Hepatocyte (in vitro differentiated cells): ENCODE measurements at regions not wholly inside any gene's neighbourhood (a gene's known extent, or its start where the extent isn't known, plus 50 kb on each side); places are given as distances from the start of the nearest gene placed in this dataset.

ENCODE experiments used
- DNase-seq: peaks from one replicate; pipeline ENCODE4 v3.0.0-alpha.2; 2016; ENCODE audit warnings: low spot score
- H2AFZ ChIP-seq: fragments of 200-600 bp; sonication (generic); 2 replicates; pipeline ENCODE4 v1.6.0; 2016; ENCODE audit warnings: antibody characterized with exemption, mild to moderate bottlenecking
- H3K27ac ChIP-seq: fragments of 200-600 bp; sonication (generic); 2 replicates; pipeline ENCODE4 v1.5.1; 2016; ENCODE audit warnings: mild to moderate bottlenecking
- H3K27me3 ChIP-seq: fragments of 200-600 bp; sonication (generic); 2 replicates; pipeline ENCODE4 v1.6.1; 2016
- H3K36me3 ChIP-seq: fragments of 200-600 bp; sonication (generic); replicated peaks from 2 replicates; pipeline ENCODE4 v1.5.1; 2016; ENCODE audit warnings: low read depth; ENCODE audit not compliant: insufficient read depth
- H3K4me1 ChIP-seq: fragments of 200-600 bp; sonication (generic); 2 replicates; pipeline ENCODE4 v1.5.1; 2016; ENCODE audit warnings: mild to moderate bottlenecking, moderate library complexity; ENCODE audit not compliant: insufficient read depth
- H3K4me2 ChIP-seq: fragments of 200-600 bp; sonication (generic); 2 replicates; pipeline ENCODE4 v1.6.0; 2016
- H3K4me3 ChIP-seq: fragments of 200-600 bp; sonication (generic); 2 replicates; pipeline ENCODE4 v1.5.1; 2016; ENCODE audit warnings: mild to moderate bottlenecking
- H3K79me2 ChIP-seq: fragments of 200-600 bp; sonication (generic); 2 replicates; pipeline ENCODE4 v1.6.0; 2017; ENCODE audit warnings: mild to moderate bottlenecking
- H3K9me2 ChIP-seq: fragments of 200-600 bp; sonication (generic); replicated peaks from 2 replicates; pipeline ENCODE4 v1.6.0; 2017; ENCODE audit warnings: mild to moderate bottlenecking; ENCODE audit not compliant: insufficient read depth
- H3K9me3 ChIP-seq: fragments of 200-600 bp; sonication (generic); 2 replicates; pipeline ENCODE4 v1.5.1; 2016; ENCODE audit warnings: low read depth, mild to moderate bottlenecking
- H4K20me1 ChIP-seq: fragments of 200-600 bp; sonication (generic); 2 replicates; pipeline ENCODE4 v1.6.0; 2016; ENCODE audit warnings: mild to moderate bottlenecking; ENCODE audit not compliant: insufficient read depth, poor library complexity, severe bottlenecking
- EZH2 ChIP-seq: fragments of 200-600 bp; sonication (generic); IDR thresholded peaks from 2 replicates; pipeline ENCODE4 v1.6.1; 2016; ENCODE audit warnings: antibody characterized with exemption, mild to moderate bottlenecking, borderline replicate concordance
- EZH2phosphoT487 ChIP-seq: fragments of 200-600 bp; sonication (generic); IDR thresholded peaks from one replicate; pipeline ENCODE4 v1.6.1; 2018; ENCODE audit warnings: antibody characterized with exemption, mild to moderate bottlenecking, low read depth, moderate library complexity; ENCODE audit not compliant: unreplicated experiment, severe bottlenecking
- WGBS: methylation state at CpG from one replicate; pipeline ENCODE4 v1.1.6; 2016; ENCODE audit warnings: low lambda C conversion rate; ENCODE audit errors: missing lambda C conversion rate; 5-methylcytosine and 5-hydroxymethylcytosine counted together
- TF ChIP-seq, protein P1 (sequence below): fragments of 200-600 bp; sonication (generic); IDR thresholded peaks from 2 replicates; pipeline ENCODE4 v1.5.1; 2016; ENCODE audit warnings: antibody characterized with exemption, mild to moderate bottlenecking; ENCODE audit not compliant: poor library complexity

DNA sequence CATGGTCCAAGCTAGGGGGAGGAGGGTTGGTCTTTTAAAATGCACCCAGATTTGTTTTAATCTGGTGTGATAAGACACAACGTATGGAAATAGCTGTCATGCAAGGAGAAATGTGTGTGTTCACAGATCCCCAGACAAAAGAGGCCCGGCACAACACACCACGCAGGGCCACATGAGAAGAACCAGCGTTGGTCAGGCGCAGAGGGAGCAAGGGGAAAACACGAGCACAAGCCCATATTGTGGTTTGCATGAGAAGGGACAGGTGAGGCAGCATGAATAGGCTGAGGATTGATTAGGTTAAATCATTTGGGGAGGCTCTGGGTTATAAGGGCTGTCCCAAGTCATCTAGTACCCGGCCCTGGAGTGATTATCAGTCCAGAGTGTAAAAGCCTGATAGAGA, 272.5 kb upstream of the NCKAP5 start:
- Histone ChIP-seq H3K79me2 (no peaks in the 10 kb centered on the region), H3K4me2 (no peak overlapping the region), H3K27ac (no peak overlapping the region), H3K9me2 (no peaks in the 10 kb centered on the region), H3K4me3 (no peak overlapping the region), H3K4me1 (no peaks in the 10 kb centered on the region), H3K27me3 (no peaks in the 10 kb centered on the region), H2AFZ (no peak overlapping the region), H4K20me1 (no peaks in the 10 kb centered on the region), H3K36me3 (no peaks in the 10 kb centered on the region), H3K9me3 (no peaks in the 10 kb centered on the region)
- TF ChIP-seq EZH2phosphoT487: no peak
- TF ChIP-seq, protein P1, sequence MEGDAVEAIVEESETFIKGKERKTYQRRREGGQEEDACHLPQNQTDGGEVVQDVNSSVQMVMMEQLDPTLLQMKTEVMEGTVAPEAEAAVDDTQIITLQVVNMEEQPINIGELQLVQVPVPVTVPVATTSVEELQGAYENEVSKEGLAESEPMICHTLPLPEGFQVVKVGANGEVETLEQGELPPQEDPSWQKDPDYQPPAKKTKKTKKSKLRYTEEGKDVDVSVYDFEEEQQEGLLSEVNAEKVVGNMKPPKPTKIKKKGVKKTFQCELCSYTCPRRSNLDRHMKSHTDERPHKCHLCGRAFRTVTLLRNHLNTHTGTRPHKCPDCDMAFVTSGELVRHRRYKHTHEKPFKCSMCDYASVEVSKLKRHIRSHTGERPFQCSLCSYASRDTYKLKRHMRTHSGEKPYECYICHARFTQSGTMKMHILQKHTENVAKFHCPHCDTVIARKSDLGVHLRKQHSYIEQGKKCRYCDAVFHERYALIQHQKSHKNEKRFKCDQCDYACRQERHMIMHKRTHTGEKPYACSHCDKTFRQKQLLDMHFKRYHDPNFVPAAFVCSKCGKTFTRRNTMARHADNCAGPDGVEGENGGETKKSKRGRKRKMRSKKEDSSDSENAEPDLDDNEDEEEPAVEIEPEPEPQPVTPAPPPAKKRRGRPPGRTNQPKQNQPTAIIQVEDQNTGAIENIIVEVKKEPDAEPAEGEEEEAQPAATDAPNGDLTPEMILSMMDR: no peak
- TF ChIP-seq EZH2: no peak
- 84% methylated on average over 7 of the region's 7 CpGs for WGBS
- DNase-seq: no peak

DNA sequence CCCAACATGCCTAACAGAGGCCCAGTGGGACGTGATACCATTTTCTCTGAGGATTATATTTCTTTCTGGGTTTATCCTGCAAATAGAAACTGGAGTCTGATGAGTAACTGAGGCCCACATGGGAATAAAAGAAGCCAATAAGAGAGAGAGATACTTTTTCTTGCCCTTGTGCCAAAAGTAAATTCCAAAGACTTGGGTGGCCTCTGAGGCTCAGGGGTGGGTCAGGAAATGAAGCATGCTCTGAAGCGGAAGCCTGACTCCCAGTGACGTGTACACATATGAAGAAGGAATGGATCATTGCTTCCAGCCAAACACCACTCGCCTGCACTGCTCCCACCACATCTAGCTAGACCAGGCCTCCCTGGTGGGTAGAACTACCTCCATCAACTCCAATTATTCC, 273.6 kb upstream of the NCKAP5 start:
- H3K4me2 ChIP-seq: no peak overlapping the region
- no peak overlapping the region for H2AFZ ChIP-seq
- no peak overlapping the region for H3K27ac ChIP-seq

DNA sequence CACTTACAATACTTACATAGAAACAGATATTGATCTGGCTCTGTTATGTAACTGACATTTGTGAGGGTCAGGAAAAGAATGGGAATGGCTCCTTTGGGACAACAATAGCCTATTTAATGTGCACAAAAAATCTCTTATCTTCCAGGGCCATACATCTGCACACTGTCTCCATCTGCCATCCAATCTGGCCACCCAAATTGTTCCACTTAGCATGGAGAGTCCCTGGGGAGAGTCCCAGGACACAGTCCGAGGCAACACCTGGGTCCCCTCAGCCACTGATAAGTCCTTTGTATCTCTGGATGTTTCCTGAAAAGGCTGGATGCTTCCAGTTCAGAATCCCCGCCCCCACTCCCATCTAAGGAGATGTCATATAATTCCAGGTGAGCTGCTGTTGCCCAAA, 274.2 kb upstream of the NCKAP5 start:
- H3K4me3 ChIP-seq: no peak overlapping the region
- H4K20me1 ChIP-seq: no peaks in the 10 kb centered on the region
- H3K36me3 ChIP-seq: no peaks in the 10 kb centered on the region
- TF ChIP-seq EZH2phosphoT487 (no peak), EZH2 (no peak)
- TF ChIP-seq, protein P1: no peak
- H3K27ac ChIP-seq: no peak overlapping the region
- no peaks in the 10 kb centered on the region for H3K4me1 ChIP-seq
- H3K9me2 ChIP-seq: no peaks in the 10 kb centered on the region
- no peak overlapping the region for H2AFZ ChIP-seq
- no peaks in the 10 kb centered on the region for H3K9me3 ChIP-seq
- no peak for DNase-seq
- no peak overlapping the region for H3K4me2 ChIP-seq
- WGBS: 75% methylated on average over 2 of the region's 2 CpGs
- H3K79me2 ChIP-seq: no peaks in the 10 kb centered on the region
- H3K27me3 ChIP-seq: no peaks in the 10 kb centered on the region

More for the DNA sequence above, 273.6 kb upstream of the NCKAP5 start:
- Histone ChIP-seq H3K79me2 (no peaks in the 10 kb centered on the region), H3K4me1 (no peaks in the 10 kb centered on the region), H3K9me3 (no peaks in the 10 kb centered on the region), H3K4me3 (no peak overlapping the region), H4K20me1 (no peaks in the 10 kb centered on the region), H3K27me3 (no peaks in the 10 kb centered on the region), H3K9me2 (no peaks in the 10 kb centered on the region), H3K36me3 (no peaks in the 10 kb centered on the region)
- DNase-seq: no peak
- TF ChIP-seq EZH2 (no peak), EZH2phosphoT487 (no peak)
- TF ChIP-seq, protein P1: no peak
- 60% methylated on average over 4 of the region's 4 CpGs for WGBS

DNA sequence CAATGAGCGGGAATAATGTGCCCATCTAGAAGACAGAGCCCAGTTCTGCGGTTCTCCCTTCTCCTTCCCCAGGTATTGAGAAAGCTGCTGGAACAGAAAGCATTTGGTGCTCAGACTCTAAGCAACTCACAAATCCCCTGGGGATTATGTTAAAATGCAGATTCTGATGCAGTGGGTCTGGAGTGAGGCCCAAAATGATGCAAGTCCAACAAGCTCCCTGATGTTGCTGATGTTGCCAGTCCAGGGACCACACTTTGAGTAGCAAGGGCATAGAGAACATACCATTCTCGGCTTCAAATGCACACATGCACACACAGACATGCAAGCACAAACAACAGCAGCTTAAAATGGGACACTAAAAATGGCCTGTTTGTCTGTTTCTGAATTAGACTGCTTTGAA, 274.8 kb upstream of the NCKAP5 start:
- peak overlapping the region; percentile 9 for H3K27ac ChIP-seq
- WGBS: 89% methylated on average over 3 of the region's 3 CpGs
- H3K9me3 ChIP-seq: no peaks in the 10 kb centered on the region
- H3K36me3 ChIP-seq: no peaks in the 10 kb centered on the region
- H3K4me1 ChIP-seq: no peaks in the 10 kb centered on the region
- no peak overlapping the region for H2AFZ ChIP-seq
- no peaks in the 10 kb centered on the region for H3K27me3 ChIP-seq
- no peak for DNase-seq
- H3K79me2 ChIP-seq: no peaks in the 10 kb centered on the region
- TF ChIP-seq, protein P1: no peak
- TF ChIP-seq EZH2 (no peak), EZH2phosphoT487 (no peak)
- H3K4me2 ChIP-seq: no peak overlapping the region
- no peaks in the 10 kb centered on the region for H3K9me2 ChIP-seq
- H4K20me1 ChIP-seq: no peaks in the 10 kb centered on the region
- no peak overlapping the region for H3K4me3 ChIP-seq
